MM.1S (cell line): ENCODE measurements at regions not wholly inside any gene's neighbourhood (a gene's known extent, or its start where the extent isn't known, plus 50 kb on each side); places are given as distances from the start of the nearest gene placed in this dataset.

ENCODE experiments used
- DNase-seq: peaks from one replicate; pipeline ENCODE4 v3.0.0-alpha.2; 2015
- H2AFZ ChIP-seq: fragments of 300-600 bp; sonication (generic); 2 replicates; pipeline ENCODE4 v1.6.0; 2016; ENCODE audit warnings: antibody characterized with exemption, low read length
- H3F3A ChIP-seq: fragments of 300-600 bp; sonication (generic); 2 replicates; pipeline ENCODE4 v1.6.1; 2016; ENCODE audit warnings: mild to moderate bottlenecking, antibody characterized with exemption, low read length, moderate library complexity, mixed read lengths; ENCODE audit not compliant: insufficient read depth
- H3K27ac ChIP-seq: fragments of 300-600 bp; sonication (generic); 2 replicates; pipeline ENCODE4 v1.5.1; 2016; ENCODE audit warnings: mild to moderate bottlenecking, low read length
- H3K27me3 ChIP-seq: fragments of 300-600 bp; sonication (generic); replicated peaks from 2 replicates; pipeline ENCODE4 v1.6.0; 2016; ENCODE audit warnings: low read length; ENCODE audit not compliant: insufficient read depth
- H3K36me3 ChIP-seq: fragments of 300-600 bp; sonication (generic); replicated peaks from 2 replicates; pipeline ENCODE4 v1.6.1; 2016; ENCODE audit warnings: mild to moderate bottlenecking, low read length, mixed read lengths; ENCODE audit not compliant: insufficient read depth
- H3K4me1 ChIP-seq: fragments of 300-600 bp; sonication (generic); 2 replicates; pipeline ENCODE4 v1.6.1; 2016; ENCODE audit warnings: low read length, mixed read lengths
- H3K4me2 ChIP-seq: fragments of 300-600 bp; sonication (generic); 2 replicates; pipeline ENCODE4 v1.6.0; 2016; ENCODE audit warnings: low read depth, low read length
- H3K4me3 ChIP-seq: fragments of 300-600 bp; sonication (generic); 2 replicates; pipeline ENCODE4 v1.5.1; 2016; ENCODE audit warnings: low read length, mixed read lengths
- H3K79me2 ChIP-seq: fragments of 300-600 bp; sonication (generic); 2 replicates; pipeline ENCODE4 v1.6.1; 2016; ENCODE audit warnings: mixed run types, low read length, mixed read lengths
- H3K9ac ChIP-seq: fragments of 300-600 bp; sonication (generic); 2 replicates; pipeline ENCODE4 v1.6.1; 2016; ENCODE audit warnings: low read length, mixed read lengths
- H3K9me2 ChIP-seq: fragments of 300-600 bp; sonication (generic); replicated peaks from 2 replicates; pipeline ENCODE4 v1.6.1; 2016; ENCODE audit warnings: mild to moderate bottlenecking, low read length, mixed read lengths; ENCODE audit not compliant: insufficient read depth
- H3K9me3 ChIP-seq: fragments of 300-600 bp; sonication (generic); replicated peaks from 2 replicates; pipeline ENCODE4 v1.6.1; 2016; ENCODE audit warnings: mild to moderate bottlenecking, low read length, mixed read lengths; ENCODE audit not compliant: insufficient read depth
- H4K20me1 ChIP-seq: fragments of 300-600 bp; sonication (generic); 2 replicates; pipeline ENCODE4 v1.6.1; 2016; ENCODE audit warnings: mild to moderate bottlenecking, low read length, moderate library complexity, mixed read lengths; ENCODE audit not compliant: insufficient read depth
- CTCF ChIP-seq: fragments of 300-600 bp; sonication (generic); IDR thresholded peaks from 2 replicates; pipeline ENCODE4 v1.5.1; 2016; ENCODE audit warnings: antibody characterized with exemption, low read length, mixed read lengths
- EZH2 ChIP-seq: fragments of 300-600 bp; sonication (generic); optimal IDR thresholded peaks from 2 replicates; pipeline ENCODE3; 2017; ENCODE audit warnings: low read depth, mild to moderate bottlenecking, antibody characterized with exemption, low read length, mixed read lengths
- EZH2phosphoT487 ChIP-seq: fragments of 300-600 bp; sonication (generic); IDR thresholded peaks from 2 replicates; pipeline ENCODE4 v1.6.1; 2018; ENCODE audit warnings: antibody characterized with exemption, low read length

- H3K9ac ChIP-seq: no peak overlapping the region
- no peaks in the 10 kb centered on the region for H3K9me2 ChIP-seq
- H2AFZ ChIP-seq: no peak overlapping the region
- no peak overlapping the region for H3K4me2 ChIP-seq
- H3K27ac ChIP-seq: no peak overlapping the region
- H3K9me3 ChIP-seq: no peaks in the 10 kb centered on the region
- no peak for DNase-seq
- TF ChIP-seq EZH2: no peak
- TF ChIP-seq EZH2phosphoT487: no peak
- no peak for TF ChIP-seq CTCF
- H3K4me1 ChIP-seq: no peaks in the 10 kb centered on the region
- H3K79me2 ChIP-seq: no peaks in the 10 kb centered on the region
- H4K20me1 ChIP-seq: no peaks in the 10 kb centered on the region
- no peak overlapping the region for H3K4me3 ChIP-seq
- H3K36me3 ChIP-seq: no peaks in the 10 kb centered on the region
- H3F3A ChIP-seq: no peaks in the 10 kb centered on the region
- no peaks in the 10 kb centered on the region for H3K27me3 ChIP-seq
Observed at GRCh38 chr4:19803406-19803805, 448.3 kb upstream of the SLIT2 start.

DNA sequence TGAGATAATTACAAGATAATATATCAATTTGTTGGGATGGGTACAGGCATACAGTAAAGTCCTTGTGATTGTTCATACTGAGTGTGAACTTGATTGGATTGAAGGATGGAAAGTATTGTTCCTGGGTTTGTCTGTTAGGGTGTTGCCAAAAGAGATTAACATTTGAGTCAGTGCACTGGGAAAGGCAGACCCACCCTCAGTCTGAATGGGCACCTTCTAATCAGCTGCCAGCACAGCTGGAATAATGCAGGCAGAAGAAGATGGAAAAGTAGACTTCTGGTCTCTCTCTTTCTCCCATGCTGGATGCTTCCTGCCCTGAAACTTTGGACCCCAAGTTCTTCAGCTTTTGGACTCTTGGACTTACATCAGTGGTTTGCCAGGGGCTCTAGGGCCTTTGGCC is 457.9 kb upstream of the SLIT2 start:
- no peaks in the 10 kb centered on the region for H3K9me3 ChIP-seq
- no peaks in the 10 kb centered on the region for H3K4me1 ChIP-seq
- H3K4me3 ChIP-seq: no peak overlapping the region
- H3K27ac ChIP-seq: no peak overlapping the region
- no peak overlapping the region for H3K9ac ChIP-seq
- no peaks in the 10 kb centered on the region for H3K9me2 ChIP-seq
- H2AFZ ChIP-seq: no peak overlapping the region
- H3F3A ChIP-seq: no peaks in the 10 kb centered on the region
- no peaks in the 10 kb centered on the region for H3K36me3 ChIP-seq
- no peak for TF ChIP-seq CTCF
- no peak for TF ChIP-seq EZH2phosphoT487
- TF ChIP-seq EZH2: no peak
- no peaks in the 10 kb centered on the region for H4K20me1 ChIP-seq
- no peak overlapping the region for H3K4me2 ChIP-seq
- no peaks in the 10 kb centered on the region for H3K27me3 ChIP-seq
- no peaks in the 10 kb centered on the region for H3K79me2 ChIP-seq
- DNase-seq: no peak

DNA sequence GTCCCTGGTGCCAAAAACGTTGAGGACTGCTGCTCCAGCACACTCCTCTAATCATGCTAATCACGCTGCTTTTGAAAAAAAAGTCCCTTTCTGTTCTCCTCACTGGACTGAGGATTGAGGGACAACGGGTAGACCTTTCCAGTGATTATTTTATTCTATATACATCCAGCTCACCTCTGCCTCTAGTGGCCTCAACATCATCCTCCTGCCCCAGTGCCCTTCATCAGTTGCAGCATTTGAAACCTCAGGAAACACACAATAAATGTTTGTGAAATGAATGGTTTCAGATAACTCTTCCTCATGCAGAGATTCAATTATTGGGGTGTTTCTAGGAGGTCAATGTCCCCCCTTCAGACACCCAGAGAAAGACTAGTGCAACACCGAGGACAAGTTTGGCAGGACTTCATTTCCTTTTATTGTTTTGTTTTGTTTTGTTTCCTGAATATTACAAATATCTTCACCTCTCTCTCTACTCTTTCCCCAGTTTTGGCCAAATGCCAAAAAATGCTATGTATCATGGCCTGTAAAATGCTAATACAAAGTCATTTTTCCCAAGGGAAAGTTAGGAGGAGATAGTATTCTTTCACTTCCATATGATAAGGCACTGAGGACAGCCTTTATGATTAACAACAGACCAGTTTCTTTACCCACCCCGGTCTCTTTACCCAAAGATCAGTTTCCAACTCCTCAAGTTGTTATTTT is 460.1 kb upstream of the SLIT2 start:
- Histone ChIP-seq H3K9me3 (no peaks in the 10 kb centered on the region), H3K27ac (no peak overlapping the region), H3K36me3 (no peaks in the 10 kb centered on the region), H3F3A (no peaks in the 10 kb centered on the region), H3K4me1 (no peaks in the 10 kb centered on the region), H3K4me3 (no peak overlapping the region), H3K9me2 (no peaks in the 10 kb centered on the region), H4K20me1 (no peaks in the 10 kb centered on the region), H3K4me2 (no peak overlapping the region), H3K9ac (no peak overlapping the region), H3K79me2 (no peaks in the 10 kb centered on the region), H3K27me3 (no peaks in the 10 kb centered on the region), H2AFZ (no peak overlapping the region)
- DNase-seq: no peak
- TF ChIP-seq EZH2phosphoT487: no peak
- no peak; the same call in 1 of the 2 replicates for TF ChIP-seq CTCF
- no peak for TF ChIP-seq EZH2
